ENCODE measurements at regions not wholly inside any gene's neighbourhood (a gene's known extent, or its start where the extent isn't known, plus 50 kb on each side); places are given as distances from the start of the nearest gene placed in this dataset.

DNA sequence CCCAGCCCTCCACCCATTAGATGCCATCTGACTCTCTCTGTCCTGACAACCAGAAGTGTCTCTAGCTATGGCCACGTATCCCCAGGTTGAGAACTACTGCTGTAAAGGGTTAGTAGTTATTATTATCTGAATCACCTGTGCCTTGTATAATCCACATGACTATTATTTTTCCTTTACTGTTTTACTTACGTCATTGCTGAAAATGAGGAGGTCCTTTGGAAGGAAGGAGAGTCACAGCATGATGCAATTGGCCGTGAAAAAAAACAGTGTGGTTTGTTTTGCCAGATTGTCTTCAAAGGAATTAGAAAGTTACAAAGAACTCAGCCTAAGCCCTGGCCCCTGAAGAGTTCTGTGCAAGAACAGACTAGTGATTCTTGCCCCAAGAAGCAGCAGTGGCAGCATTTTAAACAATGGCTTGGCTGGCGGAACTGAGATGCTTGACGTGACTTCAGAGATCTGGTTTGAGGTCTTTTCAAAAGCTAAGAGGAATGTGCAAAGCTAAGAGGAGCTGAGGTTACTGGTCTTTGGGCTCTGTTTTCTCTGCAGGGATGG is 413.3 kb upstream of the EEF2KMT start:
- DNase-seq (ENCODE audit: low spot score) = no peak
- POLR2A ChIA-PET (ENCODE audit: low non-redundant PET) = no interaction called here
- TF ChIP-seq, protein P1, sequence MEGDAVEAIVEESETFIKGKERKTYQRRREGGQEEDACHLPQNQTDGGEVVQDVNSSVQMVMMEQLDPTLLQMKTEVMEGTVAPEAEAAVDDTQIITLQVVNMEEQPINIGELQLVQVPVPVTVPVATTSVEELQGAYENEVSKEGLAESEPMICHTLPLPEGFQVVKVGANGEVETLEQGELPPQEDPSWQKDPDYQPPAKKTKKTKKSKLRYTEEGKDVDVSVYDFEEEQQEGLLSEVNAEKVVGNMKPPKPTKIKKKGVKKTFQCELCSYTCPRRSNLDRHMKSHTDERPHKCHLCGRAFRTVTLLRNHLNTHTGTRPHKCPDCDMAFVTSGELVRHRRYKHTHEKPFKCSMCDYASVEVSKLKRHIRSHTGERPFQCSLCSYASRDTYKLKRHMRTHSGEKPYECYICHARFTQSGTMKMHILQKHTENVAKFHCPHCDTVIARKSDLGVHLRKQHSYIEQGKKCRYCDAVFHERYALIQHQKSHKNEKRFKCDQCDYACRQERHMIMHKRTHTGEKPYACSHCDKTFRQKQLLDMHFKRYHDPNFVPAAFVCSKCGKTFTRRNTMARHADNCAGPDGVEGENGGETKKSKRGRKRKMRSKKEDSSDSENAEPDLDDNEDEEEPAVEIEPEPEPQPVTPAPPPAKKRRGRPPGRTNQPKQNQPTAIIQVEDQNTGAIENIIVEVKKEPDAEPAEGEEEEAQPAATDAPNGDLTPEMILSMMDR (conservative IDR thresholded peaks at IDR 0.05; ENCODE audit: low read depth) = no peak
- CTCF ChIA-PET = no interaction called here
- no peak overlapping the region for H3K27ac ChIP-seq

DNA sequence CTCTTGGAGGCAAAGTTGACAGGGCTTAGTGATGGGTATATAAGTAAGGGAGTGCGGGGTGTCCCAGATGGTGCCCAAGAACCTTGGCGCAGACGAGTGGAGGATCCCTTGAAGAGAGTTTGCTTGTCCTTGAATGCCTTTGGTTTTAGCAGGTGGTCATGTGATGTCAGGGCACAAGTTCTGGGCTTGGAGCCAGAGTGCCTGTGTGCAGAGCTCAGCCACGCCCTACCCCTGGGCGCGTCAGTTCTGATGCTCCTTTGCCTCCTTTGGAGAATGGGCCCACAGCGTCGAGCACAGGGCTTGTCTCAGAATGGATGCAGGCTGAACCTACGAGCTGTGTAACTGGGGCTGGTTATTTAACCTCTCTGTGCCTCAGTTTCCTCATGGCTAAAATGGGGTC is 412.2 kb upstream of the EEF2KMT start:
- POLR2A ChIA-PET (ENCODE audit: low non-redundant PET) = no interaction called here

DNA sequence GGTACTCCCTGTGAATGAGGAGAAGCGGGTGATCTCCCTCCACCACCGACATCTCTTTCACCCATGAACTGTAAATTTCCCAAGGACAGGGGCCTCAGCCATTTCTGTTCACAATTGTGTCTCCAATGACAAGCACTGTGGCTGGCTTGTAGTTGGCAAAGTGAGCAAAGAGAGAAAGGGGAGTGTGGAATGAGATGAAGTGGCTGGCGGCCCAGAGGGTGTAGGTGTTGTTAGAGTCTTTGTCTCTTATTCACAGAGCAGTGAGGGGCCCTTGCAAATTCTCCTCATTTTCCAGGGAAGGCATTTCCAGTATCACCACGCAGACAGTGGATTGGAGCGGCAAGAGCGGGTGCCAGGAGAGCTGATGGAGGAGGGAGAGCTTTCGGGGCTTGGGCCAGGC is 411.7 kb upstream of the EEF2KMT start:
- TF ChIP-seq, protein P1 (conservative IDR thresholded peaks at IDR 0.05; ENCODE audit: low read depth) = no peak
- no peak overlapping the region for H3K27ac ChIP-seq
- ChIA-PET CTCF (no interaction called here), POLR2A (ENCODE audit: low non-redundant PET) (no interaction called here)
- no peak for DNase-seq (ENCODE audit: low spot score)

More for the DNA sequence above, 412.2 kb upstream of the EEF2KMT start:
- no peak overlapping the region for H3K27ac ChIP-seq
- CTCF ChIA-PET = no interaction called here
- DNase-seq (ENCODE audit: low spot score) = no peak
- TF ChIP-seq, protein P1 (conservative IDR thresholded peaks at IDR 0.05; ENCODE audit: low read depth) = no peak

DNA sequence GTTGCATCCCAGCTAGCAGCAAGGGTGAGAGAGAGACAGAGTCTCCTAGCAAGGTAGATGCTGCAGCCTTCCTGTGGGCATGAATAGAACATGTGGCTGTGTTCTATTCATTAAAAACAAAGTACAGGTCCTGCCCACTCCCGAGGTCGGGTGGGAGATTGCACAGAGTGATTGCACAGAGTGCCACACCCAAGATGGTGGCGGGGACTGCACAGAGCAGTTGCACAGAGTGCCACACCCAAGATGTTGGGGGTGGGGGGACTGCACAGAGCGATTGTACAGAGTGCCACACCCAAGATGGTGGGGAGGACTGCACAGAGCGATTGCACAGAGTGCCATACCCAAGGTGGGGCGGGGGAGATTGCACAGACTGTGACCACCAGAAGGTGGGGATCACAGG is 410.8 kb upstream of the EEF2KMT start:
- DNase-seq (ENCODE audit: low spot score) = no peak
- no peak overlapping the region for H3K27ac ChIP-seq
- ChIA-PET POLR2A (ENCODE audit: low non-redundant PET) (no interaction called here), CTCF (no interaction called here)
- TF ChIP-seq, protein P1 (conservative IDR thresholded peaks at IDR 0.05; ENCODE audit: low read depth) = no peak

DNA sequence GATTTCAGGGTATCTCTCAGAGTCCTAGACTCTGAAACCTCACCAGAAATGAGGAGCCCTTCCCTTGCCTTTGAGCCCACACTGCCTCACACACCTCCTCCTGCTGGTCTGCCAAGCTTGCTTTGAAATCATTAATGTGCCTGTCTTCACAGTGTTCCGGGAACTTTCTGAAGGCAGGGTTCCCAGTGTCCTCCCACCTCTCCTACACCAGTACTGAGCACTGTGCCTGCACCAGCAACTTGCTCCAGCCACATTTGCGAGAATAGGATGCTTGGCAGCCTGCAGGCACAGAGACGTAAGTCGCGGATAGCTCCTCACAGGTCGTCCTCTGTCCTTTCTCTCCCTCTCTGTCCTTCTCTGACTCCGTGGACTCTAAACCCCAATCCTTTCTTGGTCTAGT is 408.4 kb upstream of the EEF2KMT start:
- POLR2A ChIA-PET (ENCODE audit: low non-redundant PET) = no interaction called here
- TF ChIP-seq, protein P1 (conservative IDR thresholded peaks at IDR 0.05; ENCODE audit: low read depth) = no peak
- CTCF ChIA-PET = no interaction called here
- DNase-seq (ENCODE audit: low spot score) = no peak
- H3K27ac ChIP-seq = no peak overlapping the region

DNA sequence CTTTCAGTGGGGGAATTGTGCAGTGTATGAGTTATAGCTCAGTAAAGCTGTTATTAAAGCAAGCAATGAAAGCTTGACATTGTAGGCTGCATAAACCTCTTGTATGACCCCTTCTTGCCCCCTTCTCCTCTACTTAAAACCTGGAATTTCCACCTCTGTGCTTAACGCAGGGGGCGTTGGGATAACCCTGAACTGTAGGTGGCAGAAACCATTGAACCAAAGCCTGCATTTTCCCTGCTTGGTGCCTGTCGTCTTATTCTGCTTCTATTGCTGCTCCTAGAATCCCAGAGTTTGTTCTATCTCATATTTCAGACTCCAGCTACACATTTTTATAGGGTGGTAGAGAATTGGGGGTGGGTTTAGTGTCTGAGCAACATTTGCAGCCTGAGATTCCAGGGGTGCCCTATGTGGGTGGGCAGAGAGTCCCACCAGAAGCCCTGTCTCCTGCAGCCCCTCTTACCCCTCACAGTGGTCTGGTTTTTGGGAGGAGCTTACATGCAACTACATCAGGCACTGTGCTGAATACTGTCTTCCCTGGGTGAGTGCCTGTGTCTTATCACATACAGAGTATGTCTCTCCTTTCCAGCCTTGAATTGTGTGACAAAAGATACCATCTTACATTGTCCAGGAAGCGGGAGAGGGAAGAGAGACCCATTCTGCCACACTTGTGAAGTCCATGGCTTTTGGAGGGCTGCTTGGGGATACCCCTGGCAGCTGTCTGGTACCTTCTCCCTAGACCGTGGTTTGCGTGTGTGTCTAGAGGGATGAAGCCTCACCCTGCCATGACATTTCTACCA is 407.7 kb upstream of the EEF2KMT start:
- TF ChIP-seq, protein P1 (conservative IDR thresholded peaks at IDR 0.05; ENCODE audit: low read depth) = no peak
- ChIA-PET POLR2A (ENCODE audit: low non-redundant PET) (no interaction called here), CTCF (no interaction called here)
- no peak overlapping the region for H3K27ac ChIP-seq
- DNase-seq (ENCODE audit: low spot score) = no peak

Measured in RWPE1 (cell line).